Activated CD4-positive, alpha-beta T cell treated with anti-CD3 and anti-CD28 coated beads for 1 hour (primary cell): ENCODE measurements at regions not wholly inside any gene's neighbourhood (a gene's known extent, or its start where the extent isn't known, plus 50 kb on each side); places are given as distances from the start of the nearest gene placed in this dataset.
"Not testable (repeated sequence)": the region's sequence is repeated elsewhere in the genome, so short reads cannot be mapped to it uniquely, and the experiment has no call there.

ENCODE experiments used
- DNase-seq: peaks from one replicate; pipeline ENCODE4 v3.0.0-alpha.2; 2020

GRCh38 chr11:129702410-129703398 lies 112.9 kb upstream of the TMEM45B start:
- DNase-seq, result no peak

- no peak for DNase-seq
These were observed 111.8 kb upstream of the TMEM45B start for GRCh38 chr11:129703846-129704245.

GRCh38 chr11:129704831-129705230 lies 110.8 kb upstream of the TMEM45B start:
- no peak for DNase-seq

- no peak for DNase-seq
These were observed 110.3 kb upstream of the TMEM45B start for GRCh38 chr11:129705341-129705740.

GRCh38 chr11:129705933-129706332 lies 109.7 kb upstream of the TMEM45B start:
- no peak for DNase-seq

- DNase-seq, result no peak
These were observed 105.7 kb upstream of the TMEM45B start for GRCh38 chr11:129709801-129710398.

GRCh38 chr11:129710423-129710822 lies 105.2 kb upstream of the TMEM45B start:
- no peak for DNase-seq

GRCh38 chr11:129711760-129712159 lies 103.9 kb upstream of the TMEM45B start:
- DNase-seq, result no peak

GRCh38 chr11:129712486-129713240 lies 103.0 kb upstream of the TMEM45B start:
- not testable (repeated sequence) for DNase-seq

- no peak for DNase-seq
These were observed 96.6 kb upstream of the TMEM45B start for GRCh38 chr11:129719037-129719436.

- no peak for DNase-seq
These were observed 95.5 kb upstream of the TMEM45B start for GRCh38 chr11:129720156-129720555.

- no peak for DNase-seq
These were observed 94.7 kb upstream of the TMEM45B start for GRCh38 chr11:129720994-129721393.

GRCh38 chr11:129721685-129722084 lies 94.0 kb upstream of the TMEM45B start:
- DNase-seq, result no peak

GRCh38 chr11:129722529-129722928 lies 93.1 kb upstream of the TMEM45B start:
- no peak for DNase-seq

- no peak for DNase-seq
These were observed 92.4 kb upstream of the TMEM45B start for GRCh38 chr11:129723146-129723760.

- DNase-seq, result no peak
These were observed 91.9 kb upstream of the TMEM45B start for GRCh38 chr11:129723761-129724162.

- DNase-seq, result no peak
These were observed 90.8 kb upstream of the TMEM45B start for GRCh38 chr11:129724866-129725265.

- no peak for DNase-seq
These were observed 89.5 kb upstream of the TMEM45B start for GRCh38 chr11:129726179-129726578.

- DNase-seq, result no peak
These were observed 87.1 kb upstream of the TMEM45B start for GRCh38 chr11:129728581-129728980.

GRCh38 chr11:129729216-129729615 lies 86.4 kb upstream of the TMEM45B start:
- DNase-seq, result no peak

- DNase-seq, result no peak
These were observed 85.8 kb upstream of the TMEM45B start for GRCh38 chr11:129729823-129730222.

- no peak for DNase-seq
These were observed 84.3 kb upstream of the TMEM45B start for GRCh38 chr11:129731316-129731715.

GRCh38 chr11:129732941-129733340 lies 82.7 kb upstream of the TMEM45B start:
- DNase-seq, result no peak
